WERI-Rb-1 (cell line): ENCODE measurements at regions not wholly inside any gene's neighbourhood (a gene's known extent, or its start where the extent isn't known, plus 50 kb on each side); places are given as distances from the start of the nearest gene placed in this dataset.
A peak's percentile ranks its signal among the peaks of the same experiment; 100 is the strongest.

ENCODE experiments used
- DNase-seq: peaks from one replicate; pipeline ENCODE4 v3.0.0-alpha.2; 2020
- H3K27ac ChIP-seq: fragments of 250-450 bp; sonication (Bioruptor Pico); 2 replicates; pipeline ENCODE4 v1.5.1; 2020; ENCODE audit warnings: mild to moderate bottlenecking, moderate library complexity
- H3K27me3 ChIP-seq: fragments of 250-450 bp; sonication (Bioruptor Pico); 2 replicates; pipeline ENCODE4 v1.5.1; 2021; ENCODE audit warnings: mild to moderate bottlenecking, low read depth, moderate library complexity; ENCODE audit not compliant: insufficient read depth, severe bottlenecking
- H3K36me3 ChIP-seq: fragments of 250-450 bp; sonication (Bioruptor Pico); 2 replicates; pipeline ENCODE4 v1.5.1; 2020; ENCODE audit warnings: mild to moderate bottlenecking, moderate library complexity
- H3K4me3 ChIP-seq: 2 replicates; pipeline ENCODE4 v1.5.1; 2011; ENCODE audit warnings: low read depth, mild to moderate bottlenecking, control low read depth, low read length
- H3K9me3 ChIP-seq: fragments of 250-450 bp; sonication (Bioruptor Pico); 2 replicates; pipeline ENCODE4 v1.5.1; 2021; ENCODE audit warnings: mild to moderate bottlenecking, moderate library complexity; ENCODE audit not compliant: severe bottlenecking
- TF ChIP-seq, protein P1 (sequence below): IDR thresholded peaks from 2 replicates; pipeline ENCODE4 v1.5.1; 2011; ENCODE audit warnings: low read depth, mild to moderate bottlenecking, control low read depth, inconsistent platforms, low read length

DNA sequence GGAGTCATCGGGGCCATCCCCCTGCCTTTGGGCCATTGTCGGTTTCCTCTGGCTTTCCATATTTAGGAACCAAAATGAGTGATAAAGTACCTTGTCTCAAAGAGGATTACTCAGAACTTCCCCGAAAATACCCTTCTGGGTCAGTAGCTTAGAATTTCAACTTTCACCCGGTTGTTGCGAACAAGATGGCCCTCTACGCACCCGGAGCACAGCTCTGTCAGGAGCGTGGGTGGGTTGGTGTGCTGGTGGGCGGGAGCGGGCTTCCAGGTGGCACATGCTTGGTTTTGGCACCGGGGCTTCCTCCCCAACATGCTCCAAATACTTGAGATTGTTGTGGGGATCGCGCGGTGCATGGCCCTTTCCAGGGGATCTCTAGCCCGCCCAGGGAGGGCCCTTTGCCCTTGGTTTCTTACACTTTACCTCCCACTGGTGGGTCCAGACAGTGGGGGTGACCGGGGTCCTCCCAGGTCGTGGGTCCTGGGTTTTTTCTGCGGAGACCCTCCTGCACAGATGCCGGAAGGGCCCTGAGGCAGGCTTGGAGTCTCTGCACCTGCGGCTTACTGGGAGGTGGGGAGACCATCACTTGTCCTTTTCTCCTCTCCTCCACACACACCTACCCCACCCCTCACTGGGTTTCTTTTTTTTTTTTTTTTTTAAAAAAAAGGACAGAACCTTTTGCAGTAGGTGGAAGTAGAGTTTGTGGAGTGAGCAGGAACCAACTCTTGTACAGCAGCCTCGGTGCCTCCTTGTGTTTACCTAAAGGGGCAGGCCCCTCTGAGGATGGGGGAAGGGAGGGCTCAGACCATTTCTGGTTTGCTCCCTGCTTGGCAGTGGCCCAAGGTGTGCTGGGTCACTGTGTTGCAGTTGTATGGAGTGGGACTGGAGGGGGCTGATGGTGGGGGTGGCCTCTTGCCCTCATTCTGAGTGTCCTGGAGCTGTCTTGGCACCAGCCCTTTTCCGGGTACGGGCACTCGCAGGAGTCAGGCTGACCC is 142.1 kb downstream of the SEC14L1 start:
- no peak for DNase-seq
- Histone ChIP-seq H3K36me3 (peaks cover 59% of the 10 kb centered on the region), H3K4me3 (peak overlapping the region; percentile 88), H3K27ac (peak overlapping the region; percentile 99), H3K9me3 (no peaks in the 10 kb centered on the region), H3K27me3 (no peaks in the 10 kb centered on the region)
- TF ChIP-seq, protein P1, sequence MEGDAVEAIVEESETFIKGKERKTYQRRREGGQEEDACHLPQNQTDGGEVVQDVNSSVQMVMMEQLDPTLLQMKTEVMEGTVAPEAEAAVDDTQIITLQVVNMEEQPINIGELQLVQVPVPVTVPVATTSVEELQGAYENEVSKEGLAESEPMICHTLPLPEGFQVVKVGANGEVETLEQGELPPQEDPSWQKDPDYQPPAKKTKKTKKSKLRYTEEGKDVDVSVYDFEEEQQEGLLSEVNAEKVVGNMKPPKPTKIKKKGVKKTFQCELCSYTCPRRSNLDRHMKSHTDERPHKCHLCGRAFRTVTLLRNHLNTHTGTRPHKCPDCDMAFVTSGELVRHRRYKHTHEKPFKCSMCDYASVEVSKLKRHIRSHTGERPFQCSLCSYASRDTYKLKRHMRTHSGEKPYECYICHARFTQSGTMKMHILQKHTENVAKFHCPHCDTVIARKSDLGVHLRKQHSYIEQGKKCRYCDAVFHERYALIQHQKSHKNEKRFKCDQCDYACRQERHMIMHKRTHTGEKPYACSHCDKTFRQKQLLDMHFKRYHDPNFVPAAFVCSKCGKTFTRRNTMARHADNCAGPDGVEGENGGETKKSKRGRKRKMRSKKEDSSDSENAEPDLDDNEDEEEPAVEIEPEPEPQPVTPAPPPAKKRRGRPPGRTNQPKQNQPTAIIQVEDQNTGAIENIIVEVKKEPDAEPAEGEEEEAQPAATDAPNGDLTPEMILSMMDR = no peak

DNA sequence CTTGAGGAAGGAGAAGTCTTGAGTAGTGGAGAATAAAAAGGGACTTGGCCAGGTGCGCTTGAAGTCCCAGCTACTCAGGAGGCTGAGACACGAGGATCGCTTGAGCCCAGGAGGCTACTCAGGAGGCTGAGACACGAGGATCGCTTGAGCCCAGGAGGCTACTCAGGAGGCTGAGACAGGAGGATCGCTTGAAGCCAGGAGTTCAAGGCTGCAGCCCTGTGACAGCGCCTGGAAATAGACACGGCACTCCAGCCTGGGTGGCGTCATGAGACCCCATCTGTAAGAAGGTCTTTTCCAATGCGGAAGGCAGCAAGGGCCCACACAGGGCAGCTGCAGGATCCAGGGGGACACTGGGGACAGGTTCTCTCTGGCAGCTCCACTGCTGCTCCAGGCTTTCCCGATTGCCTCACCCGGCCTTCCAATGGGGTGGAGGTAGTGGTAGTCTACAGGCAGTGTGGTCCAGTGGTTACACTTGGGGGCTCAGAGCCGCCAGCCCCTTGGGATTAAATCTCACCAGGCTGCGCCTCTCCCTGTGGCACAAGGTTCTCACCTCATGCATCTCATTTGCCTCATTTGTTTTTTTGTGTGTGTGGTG is 143.4 kb downstream of the SEC14L1 start:
- no peak for DNase-seq
- Histone ChIP-seq H3K36me3 (peaks cover 71% of the 10 kb centered on the region), H3K27me3 (no peaks in the 10 kb centered on the region), H3K9me3 (peaks cover 4% of the 10 kb centered on the region), H3K4me3 (no peak overlapping the region), H3K27ac (no peak overlapping the region; the same call in 1 of the 2 replicates)
- TF ChIP-seq, protein P1 = no peak

DNA sequence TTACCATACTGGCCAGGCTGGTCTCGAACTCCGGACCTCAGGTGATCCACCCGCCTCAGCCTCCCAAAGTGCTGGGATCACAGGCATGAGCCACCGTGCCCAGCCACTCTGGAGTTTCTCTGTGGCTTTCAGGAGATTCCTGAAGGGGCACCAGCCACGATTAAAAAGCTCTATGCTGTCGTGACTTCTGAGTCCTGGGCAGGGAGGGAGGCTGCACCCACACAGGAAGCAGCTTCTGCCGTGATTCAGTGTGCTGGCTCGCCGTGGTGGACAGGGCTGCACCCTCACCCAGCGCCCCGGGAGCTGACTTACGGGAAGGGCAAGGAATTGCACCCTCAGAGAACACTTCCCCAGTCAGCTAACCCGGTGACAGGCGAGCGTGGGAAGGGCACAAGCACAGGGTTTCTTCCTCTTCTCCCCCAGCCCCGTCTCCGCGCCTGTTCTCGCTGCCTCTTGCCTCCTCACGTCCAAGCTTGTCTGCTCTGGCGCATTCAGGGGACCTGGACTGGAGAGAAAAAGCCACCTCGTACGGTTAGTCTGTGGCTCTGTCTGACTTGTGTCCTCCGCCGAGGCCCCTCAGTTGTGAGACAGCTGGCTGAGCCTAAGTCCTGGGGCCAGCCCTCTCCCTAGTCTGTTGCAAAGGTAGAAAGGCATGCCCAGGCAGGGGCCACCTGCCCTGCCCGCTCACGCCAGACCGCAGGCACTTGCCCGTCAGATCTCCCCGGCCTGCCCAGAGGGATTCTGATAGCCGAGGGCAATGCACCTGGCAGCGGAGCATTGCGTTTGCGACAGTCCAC is 145.0 kb downstream of the SEC14L1 start:
- no peak overlapping the region for H3K4me3 ChIP-seq
- TF ChIP-seq, protein P1 = no peak
- peaks cover 83% of the 10 kb centered on the region for H3K36me3 ChIP-seq
- peak; percentile 67 for DNase-seq
- peaks cover 4% of the 10 kb centered on the region for H3K9me3 ChIP-seq
- H3K27me3 ChIP-seq = no peaks in the 10 kb centered on the region
- peak overlapping the region; percentile 78 for H3K27ac ChIP-seq

DNA sequence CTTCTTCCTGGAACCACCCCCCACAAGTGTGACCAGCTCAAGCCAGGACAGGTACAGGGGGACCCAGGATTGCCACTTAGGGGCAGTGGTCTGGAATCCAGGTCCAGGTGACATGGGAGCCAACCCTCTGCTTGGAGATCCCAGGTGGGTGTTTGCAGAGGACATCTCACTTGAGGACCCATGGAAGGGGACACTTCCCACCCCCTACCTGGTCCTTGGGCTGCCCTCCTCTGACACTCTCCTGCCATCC is 145.5 kb downstream of the SEC14L1 start:
- H3K4me3 ChIP-seq = no peak overlapping the region
- peaks cover 83% of the 10 kb centered on the region for H3K36me3 ChIP-seq
- peaks cover 4% of the 10 kb centered on the region for H3K9me3 ChIP-seq
- TF ChIP-seq, protein P1 = no peak
- DNase-seq = no peak
- H3K27ac ChIP-seq = peak overlapping the region; percentile 78
- no peaks in the 10 kb centered on the region for H3K27me3 ChIP-seq

DNA sequence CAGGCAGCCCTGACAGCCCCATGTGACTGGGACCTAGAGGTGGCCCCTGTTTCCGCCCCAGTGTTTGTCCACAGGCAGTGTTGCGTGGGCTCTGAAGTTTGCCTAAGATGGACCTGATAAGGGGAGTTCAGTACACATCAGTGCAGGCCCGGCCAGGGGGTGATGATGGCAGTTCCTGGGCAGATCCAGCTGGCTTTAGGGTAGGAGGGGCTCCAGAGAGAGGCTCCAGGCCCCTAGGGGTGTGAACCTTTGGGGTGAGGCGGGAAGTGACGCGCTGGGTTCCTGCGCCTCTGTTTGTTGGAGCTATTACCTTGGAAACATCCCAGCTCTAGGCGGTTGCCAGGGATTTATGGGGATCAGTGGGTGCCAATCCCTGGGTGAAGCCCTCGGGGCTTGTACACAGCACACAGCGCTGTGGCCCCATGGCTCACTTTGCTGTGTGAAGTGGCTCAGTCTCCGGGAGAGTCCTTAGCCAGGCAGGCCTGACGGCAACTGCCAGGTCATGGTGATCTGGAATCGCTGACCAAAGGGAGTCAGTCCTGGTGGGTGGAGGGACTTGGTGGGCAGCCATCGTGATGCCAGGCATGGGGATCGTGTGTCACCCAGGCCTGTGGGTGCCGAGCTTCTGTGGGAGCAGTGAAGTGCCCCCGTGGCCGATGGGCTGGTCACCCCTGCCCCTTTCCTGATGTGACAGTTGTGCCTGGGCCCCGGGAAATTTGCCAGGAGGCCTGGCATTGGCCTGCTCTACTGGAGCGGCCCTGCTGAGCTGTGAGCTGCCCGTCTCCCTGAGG is 146.1 kb downstream of the SEC14L1 start:
- TF ChIP-seq, protein P1 = no peak
- Histone ChIP-seq H3K27me3 (no peaks in the 10 kb centered on the region), H3K27ac (peak overlapping the region; percentile 78), H3K36me3 (peaks cover 83% of the 10 kb centered on the region), H3K4me3 (no peak overlapping the region), H3K9me3 (peaks cover 4% of the 10 kb centered on the region)
- DNase-seq = peak; percentile 62
